K562 (cell line): ENCODE measurements at regions not wholly inside any gene's neighbourhood (a gene's known extent, or its start where the extent isn't known, plus 50 kb on each side); places are given as distances from the start of the nearest gene placed in this dataset.

Source experiments
- ATAC-seq: fragments of 200-7000 bp; cut with Tn5 transposase; 3 replicates; pipeline ENCODE4 v1.9.1; 2020; ENCODE audit warnings: moderate library complexity
- BruUV-seq: library from RNA; stranded (reverse); fragments of 400-500 nt; replicated peaks from 2 replicates; lab custom pipeline; 2021; lab: Mats Ljungman, UMichigan
- CTCF ChIA-PET: fragments of 300-600 bp; formaldehyde crosslinking; extraction: SDS; loops from one replicate; lab custom pipeline; 2021; ENCODE audit warnings: low intra/inter-chr PET ratio; lab: Yijun Ruan, JAX
- POLR2A ChIA-PET: fragments of 300-600, 350-650 bp; sonication (Branson Sonifier 250); formaldehyde crosslinking; extraction: SDS; loops from one replicate; lab custom pipeline; 2021; ENCODE audit warnings: antibody characterized with exemption, inconsistent platforms; lab: Yijun Ruan, JAX
- DNase-seq, 4 experiments: peaks; one replicate each; pipeline versions ENCODE4 v3.0.0 to v3.0.0-alpha.2; 2011 to 2018; ENCODE audit warnings: low spot score in 3 of 4, mixed read lengths in 3 of 4; ENCODE audit errors: extremely low read depth in 1 of 4
- FAIRE-seq: peaks from 2 replicates; lab custom pipeline; 2011; peaks lifted over from hg19 to GRCh38; lab: Jason Lieb, UNC
- H2AFZ ChIP-seq: 2 replicates; pipeline ENCODE4 v1.6.0; 2011; ENCODE audit warnings: low read depth, low read length, control low read depth, inconsistent platforms
- H3K27ac ChIP-seq: fragments of 200-600 bp; 3 replicates; pipeline ENCODE4 v1.8.0; 2011; ENCODE audit warnings: low read depth, mild to moderate bottlenecking, control low read depth, inconsistent platforms, low read length, moderate library complexity, mixed read lengths; ENCODE audit errors: extremely low read depth
- H3K27me3 ChIP-seq, 2 experiments: fragments of 300-600 bp in 1 of 2; 2 replicates in 1 of 2; 3 replicates in 1 of 2; pipeline versions ENCODE4 v1.6.0 to v1.8.0; 2011; ENCODE audit warnings: inconsistent platforms in 2 of 2, low read length in 2 of 2, mild to moderate bottlenecking in 1 of 2, mixed read lengths in 1 of 2, moderate library complexity in 1 of 2; ENCODE audit not compliant: control insufficient read depth in 2 of 2, insufficient read depth in 2 of 2
- H3K36me3 ChIP-seq: fragments of 300-600 bp; 3 replicates; pipeline ENCODE4 v1.8.0; 2011; ENCODE audit warnings: mild to moderate bottlenecking, low read length, inconsistent platforms; ENCODE audit not compliant: control insufficient read depth, insufficient read depth
- H3K4me1 ChIP-seq, 2 experiments: fragments of 200-600 bp in 1 of 2; replicated peaks in 1 of 2; 2 replicates in 1 of 2; 3 replicates in 1 of 2; pipeline versions ENCODE4 v1.5.1 to v1.8.0; 2011; ENCODE audit warnings: inconsistent platforms in 2 of 2, low read length in 2 of 2, mild to moderate bottlenecking in 1 of 2, mixed read lengths in 1 of 2, moderate library complexity in 1 of 2; ENCODE audit not compliant: control insufficient read depth in 2 of 2, insufficient read depth in 2 of 2
- H3K4me2 ChIP-seq: 2 replicates; pipeline ENCODE4 v1.6.1; 2011; ENCODE audit warnings: low read length, control low read depth, inconsistent platforms, mixed read lengths; ENCODE audit not compliant: insufficient read depth
- H3K4me3 ChIP-seq: fragments of 200-600 bp; sonication (generic), shearing (Covaris generic); 2 replicates; pipeline ENCODE4 v1.5.1; 2016; ENCODE audit warnings: control low read depth, inconsistent platforms
- H3K79me2 ChIP-seq: fragments of 200-600 bp; 3 replicates; pipeline ENCODE4 v1.8.0; 2011; ENCODE audit warnings: low read length, inconsistent platforms; ENCODE audit not compliant: control insufficient read depth, insufficient read depth
- H3K9ac ChIP-seq, 2 experiments: 2 replicates each; pipeline versions ENCODE4 v1.6.0 to v1.6.1; 2011; ENCODE audit warnings: low read depth in 2 of 2, low read length in 2 of 2, control low read depth in 1 of 2, inconsistent platforms in 1 of 2, mild to moderate bottlenecking in 1 of 2, mixed read lengths in 1 of 2; ENCODE audit not compliant: insufficient read depth in 1 of 2
- H3K9me1 ChIP-seq: one replicate; pipeline ENCODE4 v1.6.0; 2011; ENCODE audit warnings: inconsistent platforms, mild to moderate bottlenecking, low read length, moderate library complexity; ENCODE audit not compliant: control insufficient read depth, insufficient read depth
- H3K9me3 ChIP-seq: replicated peaks from 2 replicates; pipeline ENCODE4 v1.5.1; 2011; ENCODE audit warnings: low read depth, low read length, inconsistent platforms; ENCODE audit not compliant: control insufficient read depth, insufficient read depth
- H4K20me1 ChIP-seq: replicated peaks from 2 replicates; pipeline ENCODE4 v1.6.1; 2011; ENCODE audit warnings: low read length, inconsistent platforms, mixed read lengths; ENCODE audit not compliant: control insufficient read depth, insufficient read depth
- COPS2 ChIP-seq: fragments of 450-650 bp; conservative IDR thresholded peaks from 2 replicates; pipeline ENCODE4 v1.6.1; 2016; ENCODE audit warnings: mild to moderate bottlenecking, moderate library complexity
- EP400 ChIP-seq: fragments of 450-650 bp; IDR thresholded peaks from 2 replicates; pipeline ENCODE4 v1.6.1; 2017; ENCODE audit warnings: antibody characterized with exemption, mild to moderate bottlenecking, moderate library complexity
- GABPB2 ChIP-seq: fragments of 250-450 bp; sonication (Bioruptor Pico); conservative IDR thresholded peaks from 2 replicates; pipeline ENCODE4 v1.5.1; 2021; ENCODE audit warnings: mild to moderate bottlenecking
- HDAC8 ChIP-seq: fragments of 450-650 bp; IDR thresholded peaks from 2 replicates; pipeline ENCODE4 v1.6.1; 2016; ENCODE audit warnings: mild to moderate bottlenecking, missing genetic modification characterization, moderate library complexity, missing compliant biosample characterization
- IFI16 ChIP-seq: fragments of 250-450 bp; sonication (Bioruptor Pico); IDR thresholded peaks from 2 replicates; pipeline ENCODE4 v2.1.2; 2022; ENCODE audit warnings: mild to moderate bottlenecking, inconsistent platforms
- JUNB ChIP-seq: fragments of 450-650 bp; formaldehyde crosslinking; conservative IDR thresholded peaks from 2 replicates; pipeline ENCODE4 v1.4.0; 2020; ENCODE audit warnings: mild to moderate bottlenecking
- POLR2A ChIP-seq: fragments of 450-650 bp; conservative IDR thresholded peaks from 2 replicates; pipeline ENCODE4 v1.6.1; 2016
- RBBP5 ChIP-seq: fragments of 200-600 bp; sonication (generic); IDR thresholded peaks from 2 replicates; pipeline ENCODE4 v1.6.1; 2012; ENCODE audit warnings: borderline replicate concordance, mild to moderate bottlenecking, low read length, control low read depth, inconsistent platforms; ENCODE audit not compliant: insufficient read depth, poor library complexity, severe bottlenecking
- WHSC1 ChIP-seq: IDR thresholded peaks from one replicate; pipeline ENCODE4 v1.6.1; 2012; ENCODE audit warnings: low read length, control low read depth, inconsistent platforms
- WGBS: fragments of 100-300 bp; shearing (Covaris generic); methylation state at CpG from one replicate; pipeline ENCODE4 v1.1.6; 2016; ENCODE audit warnings: low coverage, mixed read lengths; ENCODE audit not compliant: insufficient coverage; ENCODE audit errors: missing lambda C conversion rate; 5-methylcytosine and 5-hydroxymethylcytosine counted together
- in situ Hi-C: fragments of 300-500 bp; cut with MboI; formaldehyde crosslinking; loops from 4 replicates; pipeline ENCODE4 v1.15.0; 2018; ENCODE audit warnings: inconsistent platforms, mixed read lengths
- intact Hi-C: fragments of 100-400 bp; cut with micrococcal nuclease; formaldehyde crosslinking; loops from 2 replicates; pipeline ENCODE4 v1.14.2; 2022
- TF ChIP-seq, protein P1 (sequence below), 2 experiments: IDR thresholded peaks; 2 replicates each; pipeline ENCODE4 v1.6.1; 2011; ENCODE audit warnings: borderline replicate concordance in 1 of 2, control low read depth in 1 of 2, low read depth in 1 of 2, low read length in 1 of 2, mild to moderate bottlenecking in 1 of 2, mixed read lengths in 1 of 2, moderate library complexity in 1 of 2; ENCODE audit not compliant: insufficient read depth in 1 of 2, insufficient read length in 1 of 2, poor library complexity in 1 of 2, severe bottlenecking in 1 of 2; ENCODE audit errors: extremely low read depth in 1 of 2
- TF ChIP-seq, protein P2 (sequence below): fragments of 200-400 bp; formaldehyde crosslinking; IDR thresholded peaks from 2 replicates; pipeline ENCODE4 v1.6.1; 2017; ENCODE audit warnings: mild to moderate bottlenecking, low read depth, low read length, moderate library complexity
- TF ChIP-seq, protein P3 (sequence below): sonication (generic); formaldehyde crosslinking; IDR thresholded peaks from 2 replicates; pipeline ENCODE4 v1.8.1; 2023; ENCODE audit warnings: mild to moderate bottlenecking, missing genetic modification reagents

DNA sequence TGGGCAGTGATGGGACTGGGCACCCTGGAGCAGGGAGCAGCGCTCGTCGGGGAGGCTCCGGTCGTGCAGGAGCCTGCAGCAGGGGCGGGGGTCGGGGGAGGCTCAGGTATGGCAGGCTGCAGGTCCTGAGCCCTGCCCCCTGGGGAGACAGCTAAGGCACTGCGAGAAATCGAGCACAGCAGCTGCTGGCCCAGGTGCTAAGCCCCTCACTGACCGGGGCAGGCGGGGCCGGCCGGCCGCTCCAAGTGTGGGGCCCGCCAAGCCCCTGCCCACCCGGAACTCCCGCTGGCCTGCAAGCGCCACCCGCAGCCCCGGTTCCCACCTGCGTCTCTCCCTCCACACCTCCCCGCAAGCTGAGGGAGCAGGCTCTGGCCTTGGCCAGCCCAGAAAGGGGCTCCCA lies 326.8 kb upstream of the TMTC1 start:
- ChIA-PET CTCF (no interaction called here), POLR2A (no interaction called here)
- H3K79me2 ChIP-seq: no peaks in the 10 kb centered on the region
- H3K9me3 ChIP-seq: no peaks in the 10 kb centered on the region
- no peaks in the 10 kb centered on the region for H3K9me1 ChIP-seq
- no peak for TF ChIP-seq WHSC1
- TF ChIP-seq EP400: no peak
- intact Hi-C loops (no loop called here), in situ Hi-C loops (no loop called here)
- no peaks in the 10 kb centered on the region for H3K4me1 ChIP-seq
- H3K4me2 ChIP-seq: no peak overlapping the region
- no peak overlapping the region for H3K9ac ChIP-seq
- no peak for DNase-seq
- 0% methylated on average over 6 of the region's 22 CpGs for WGBS
- no peak overlapping the region for H3K27ac ChIP-seq
- H3K4me3 ChIP-seq: no peak overlapping the region
- H3K36me3 ChIP-seq: no peaks in the 10 kb centered on the region
- H4K20me1 ChIP-seq: no peaks in the 10 kb centered on the region
- no peak for ATAC-seq
- no peak overlapping the region for H2AFZ ChIP-seq
- no peaks in the 10 kb centered on the region; a peak in 1 of 5 replicates for H3K27me3 ChIP-seq
- FAIRE-seq: no peak
- no TSS peak for BruUV-seq

DNA sequence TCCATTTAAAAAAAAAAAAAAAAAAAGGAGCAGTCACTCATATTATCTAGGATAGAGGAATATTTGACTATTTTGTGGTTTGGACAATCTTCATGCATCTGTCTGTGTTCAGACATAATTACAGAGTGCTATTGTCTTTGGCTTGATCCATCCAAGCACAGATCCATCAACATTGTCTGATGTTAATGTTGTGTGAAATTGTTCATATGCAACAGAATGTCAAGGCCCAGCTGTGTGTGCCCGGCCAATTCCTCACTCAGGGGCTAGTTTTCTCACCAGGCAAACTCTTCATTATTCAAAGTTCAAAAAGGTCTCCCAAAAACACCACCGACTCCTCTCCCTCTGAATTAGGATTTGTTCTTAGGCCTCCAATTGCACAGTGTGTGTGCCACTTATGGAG lies 324.9 kb upstream of the TMTC1 start:
- H3K4me1 ChIP-seq: no peaks in the 10 kb centered on the region
- DNase-seq (no peak), FAIRE-seq (no peak), ATAC-seq (no peak)
- ChIA-PET CTCF (no interaction called here), POLR2A (interaction anchor here (0.9 kb wide), 1 partner anchor 12 kb away, joined by 3 read pairs; no protein-coding TSS in a partner anchor)
- no peak overlapping the region for H3K27ac ChIP-seq
- H3K4me2 ChIP-seq: no peak overlapping the region
- no peaks in the 10 kb centered on the region for H3K79me2 ChIP-seq
- no peaks in the 10 kb centered on the region for H4K20me1 ChIP-seq
- intact Hi-C loops (no loop called here), in situ Hi-C loops (no loop called here)
- H2AFZ ChIP-seq: no peak overlapping the region
- no peaks in the 10 kb centered on the region; the same call in 1 of the 2 replicates for H3K9me3 ChIP-seq
- 6% methylated on average over 2 of the region's 2 CpGs for WGBS
- H3K9me1 ChIP-seq: no peaks in the 10 kb centered on the region
- no peaks in the 10 kb centered on the region for H3K36me3 ChIP-seq
- no peak overlapping the region for H3K4me3 ChIP-seq
- H3K27me3 ChIP-seq: no peaks in the 10 kb centered on the region; a peak in 1 of 5 replicates
- no TSS peak for BruUV-seq
- no peak overlapping the region for H3K9ac ChIP-seq
- TF ChIP-seq HDAC8 (tag): no peak
- no peak for TF ChIP-seq RBBP5
- TF ChIP-seq, protein P1, sequence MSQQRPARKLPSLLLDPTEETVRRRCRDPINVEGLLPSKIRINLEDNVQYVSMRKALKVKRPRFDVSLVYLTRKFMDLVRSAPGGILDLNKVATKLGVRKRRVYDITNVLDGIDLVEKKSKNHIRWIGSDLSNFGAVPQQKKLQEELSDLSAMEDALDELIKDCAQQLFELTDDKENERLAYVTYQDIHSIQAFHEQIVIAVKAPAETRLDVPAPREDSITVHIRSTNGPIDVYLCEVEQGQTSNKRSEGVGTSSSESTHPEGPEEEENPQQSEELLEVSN (IDR thresholded peaks at IDR 0.05; ENCODE audit: borderline replicate concordance in 1 of 2, extremely low read depth in 1 of 2, insufficient read depth in 1 of 2, insufficient read length in 1 of 2, low read depth in 1 of 2, low read length in 1 of 2, poor library complexity in 1 of 2, severe bottlenecking in 1 of 2): no peak
- TF ChIP-seq GABPB2 (CRISPR knock-in tag): no peak
- TF ChIP-seq COPS2: no peak
- no peak for TF ChIP-seq JUNB (CRISPR knock-in tag)
- TF ChIP-seq, protein P2, sequence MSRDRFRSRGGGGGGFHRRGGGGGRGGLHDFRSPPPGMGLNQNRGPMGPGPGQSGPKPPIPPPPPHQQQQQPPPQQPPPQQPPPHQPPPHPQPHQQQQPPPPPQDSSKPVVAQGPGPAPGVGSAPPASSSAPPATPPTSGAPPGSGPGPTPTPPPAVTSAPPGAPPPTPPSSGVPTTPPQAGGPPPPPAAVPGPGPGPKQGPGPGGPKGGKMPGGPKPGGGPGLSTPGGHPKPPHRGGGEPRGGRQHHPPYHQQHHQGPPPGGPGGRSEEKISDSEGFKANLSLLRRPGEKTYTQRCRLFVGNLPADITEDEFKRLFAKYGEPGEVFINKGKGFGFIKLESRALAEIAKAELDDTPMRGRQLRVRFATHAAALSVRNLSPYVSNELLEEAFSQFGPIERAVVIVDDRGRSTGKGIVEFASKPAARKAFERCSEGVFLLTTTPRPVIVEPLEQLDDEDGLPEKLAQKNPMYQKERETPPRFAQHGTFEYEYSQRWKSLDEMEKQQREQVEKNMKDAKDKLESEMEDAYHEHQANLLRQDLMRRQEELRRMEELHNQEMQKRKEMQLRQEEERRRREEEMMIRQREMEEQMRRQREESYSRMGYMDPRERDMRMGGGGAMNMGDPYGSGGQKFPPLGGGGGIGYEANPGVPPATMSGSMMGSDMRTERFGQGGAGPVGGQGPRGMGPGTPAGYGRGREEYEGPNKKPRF: no peak
- no peak for TF ChIP-seq POLR2A
- TF ChIP-seq IFI16 (CRISPR knock-in tag): no peak
- TF ChIP-seq, protein P3, sequence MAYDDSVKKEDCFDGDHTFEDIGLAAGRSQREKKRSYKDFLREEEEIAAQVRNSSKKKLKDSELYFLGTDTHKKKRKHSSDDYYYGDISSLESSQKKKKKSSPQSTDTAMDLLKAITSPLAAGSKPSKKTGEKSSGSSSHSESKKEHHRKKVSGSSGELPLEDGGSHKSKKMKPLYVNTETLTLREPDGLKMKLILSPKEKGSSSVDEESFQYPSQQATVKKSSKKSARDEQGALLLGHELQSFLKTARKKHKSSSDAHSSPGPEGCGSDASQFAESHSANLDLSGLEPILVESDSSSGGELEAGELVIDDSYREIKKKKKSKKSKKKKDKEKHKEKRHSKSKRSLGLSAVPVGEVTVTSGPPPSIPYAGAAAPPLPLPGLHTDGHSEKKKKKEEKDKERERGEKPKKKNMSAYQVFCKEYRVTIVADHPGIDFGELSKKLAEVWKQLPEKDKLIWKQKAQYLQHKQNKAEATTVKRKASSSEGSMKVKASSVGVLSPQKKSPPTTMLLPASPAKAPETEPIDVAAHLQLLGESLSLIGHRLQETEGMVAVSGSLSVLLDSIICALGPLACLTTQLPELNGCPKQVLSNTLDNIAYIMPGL (CRISPR knock-in tag): no peak
